Lower leg skin (tissue), 3 donors: ENCODE measurements at regions not wholly inside any gene's neighbourhood (a gene's known extent, or its start where the extent isn't known, plus 50 kb on each side); places are given as distances from the start of the nearest gene placed in this dataset.

Source experiments
- POLR2A ChIP-seq, 2 donors: fragments of 450-650 bp; IDR thresholded peaks; one replicate each; pipeline ENCODE4 v1.6.1; 2016 to 2017; ENCODE audit warnings: antibody characterized with exemption in 2 of 2, mild to moderate bottlenecking in 1 of 2, moderate library complexity in 1 of 2
- TF ChIP-seq, protein P1 (sequence below), 3 donors: fragments of 450-650 bp; IDR thresholded peaks; one replicate each; pipeline ENCODE4 v1.5.1; 2016; ENCODE audit warnings: antibody characterized with exemption in 3 of 3, mild to moderate bottlenecking in 3 of 3, moderate library complexity in 2 of 3

DNA sequence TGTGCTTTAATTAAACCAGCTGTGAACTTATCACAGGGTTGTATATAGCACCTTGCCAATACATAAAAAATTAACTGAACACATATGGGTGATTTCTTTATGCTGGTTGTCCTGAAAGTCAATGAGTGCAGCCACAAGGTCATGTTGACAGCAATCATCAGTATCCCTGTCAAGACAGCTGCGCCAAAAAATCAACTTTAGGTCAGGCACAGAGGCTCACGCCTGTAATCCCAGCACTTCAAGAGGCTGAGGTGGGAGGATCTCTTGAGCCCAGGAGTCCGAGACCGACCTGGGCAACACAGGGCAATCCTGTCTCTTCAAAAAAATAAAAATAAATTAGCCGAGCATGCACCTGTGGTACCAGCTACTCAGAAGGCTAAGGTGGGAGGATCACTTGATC lies 707.3 kb downstream of the SI start:
- TF ChIP-seq, protein P1, sequence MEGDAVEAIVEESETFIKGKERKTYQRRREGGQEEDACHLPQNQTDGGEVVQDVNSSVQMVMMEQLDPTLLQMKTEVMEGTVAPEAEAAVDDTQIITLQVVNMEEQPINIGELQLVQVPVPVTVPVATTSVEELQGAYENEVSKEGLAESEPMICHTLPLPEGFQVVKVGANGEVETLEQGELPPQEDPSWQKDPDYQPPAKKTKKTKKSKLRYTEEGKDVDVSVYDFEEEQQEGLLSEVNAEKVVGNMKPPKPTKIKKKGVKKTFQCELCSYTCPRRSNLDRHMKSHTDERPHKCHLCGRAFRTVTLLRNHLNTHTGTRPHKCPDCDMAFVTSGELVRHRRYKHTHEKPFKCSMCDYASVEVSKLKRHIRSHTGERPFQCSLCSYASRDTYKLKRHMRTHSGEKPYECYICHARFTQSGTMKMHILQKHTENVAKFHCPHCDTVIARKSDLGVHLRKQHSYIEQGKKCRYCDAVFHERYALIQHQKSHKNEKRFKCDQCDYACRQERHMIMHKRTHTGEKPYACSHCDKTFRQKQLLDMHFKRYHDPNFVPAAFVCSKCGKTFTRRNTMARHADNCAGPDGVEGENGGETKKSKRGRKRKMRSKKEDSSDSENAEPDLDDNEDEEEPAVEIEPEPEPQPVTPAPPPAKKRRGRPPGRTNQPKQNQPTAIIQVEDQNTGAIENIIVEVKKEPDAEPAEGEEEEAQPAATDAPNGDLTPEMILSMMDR (IDR thresholded peaks at IDR 0.05): no peak
- no peak for TF ChIP-seq POLR2A (IDR thresholded peaks at IDR 0.05)
